ENCODE measurements at regions not wholly inside any gene's neighbourhood (a gene's known extent, or its start where the extent isn't known, plus 50 kb on each side); places are given as distances from the start of the nearest gene placed in this dataset.

GRCh38 chr22:49031746-49032330 is 795.8 kb downstream of the BRD1 start:
- DNase-seq: no peak

GRCh38 chr22:49028111-49028510 is 799.6 kb downstream of the BRD1 start:
- DNase-seq: no peak

GRCh38 chr22:49027368-49027670 is 800.4 kb downstream of the BRD1 start:
- no peak for DNase-seq

- DNase-seq: no peak
Measured at GRCh38 chr22:49026494-49027367, 800.9 kb downstream of the BRD1 start.

GRCh38 chr22:49025791-49026493 is 801.7 kb downstream of the BRD1 start:
- no peak for DNase-seq

GRCh38 chr22:49024775-49025440 is 802.8 kb downstream of the BRD1 start:
- DNase-seq: no peak

DNA sequence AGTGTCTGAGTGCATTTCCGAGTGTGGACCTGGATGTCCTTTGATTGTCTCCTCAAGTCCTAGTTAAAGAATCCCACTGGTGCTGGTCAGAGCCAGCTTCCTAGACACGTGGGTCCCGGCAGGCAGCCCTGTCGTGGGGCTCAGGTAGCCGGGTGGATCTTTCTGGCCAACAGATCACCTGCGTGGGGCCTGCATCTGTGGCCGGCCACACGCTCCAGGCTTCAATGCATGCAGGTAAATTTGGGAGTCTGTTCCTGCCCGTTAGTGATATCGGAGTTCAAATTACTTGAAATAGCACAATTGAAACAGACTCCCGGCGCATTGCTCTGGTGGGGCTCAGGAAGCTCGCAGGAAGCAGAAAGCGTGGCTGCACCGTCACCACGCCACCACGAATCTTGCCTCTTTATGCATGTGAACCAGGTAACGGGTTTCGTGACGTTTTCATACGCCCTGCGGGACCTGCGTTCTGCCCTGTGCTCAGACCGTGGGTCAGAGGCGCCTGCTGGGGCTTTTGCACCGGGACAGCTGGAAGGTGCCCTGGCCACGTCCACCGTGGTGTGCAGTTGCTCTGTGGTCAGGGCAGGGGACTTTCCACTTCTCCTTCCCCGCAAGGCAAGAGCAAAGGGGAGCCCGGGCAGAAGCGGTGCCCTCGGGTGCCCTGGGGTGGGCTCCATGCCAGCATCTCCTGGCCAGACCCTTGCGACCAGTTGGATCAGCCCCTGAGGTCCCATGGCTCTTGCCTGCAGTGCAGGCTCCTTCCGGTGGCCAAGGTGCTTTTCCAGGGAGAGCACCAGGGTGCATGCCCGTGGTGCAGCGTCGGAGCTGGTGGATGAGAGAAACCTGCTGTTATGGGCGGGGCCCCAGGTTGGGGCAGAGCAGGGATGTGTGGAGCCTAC is 803.5 kb downstream of the BRD1 start:
- DNase-seq: no peak

GRCh38 chr22:49023161-49023878 is 804.4 kb downstream of the BRD1 start:
- no peak for DNase-seq

DNA sequence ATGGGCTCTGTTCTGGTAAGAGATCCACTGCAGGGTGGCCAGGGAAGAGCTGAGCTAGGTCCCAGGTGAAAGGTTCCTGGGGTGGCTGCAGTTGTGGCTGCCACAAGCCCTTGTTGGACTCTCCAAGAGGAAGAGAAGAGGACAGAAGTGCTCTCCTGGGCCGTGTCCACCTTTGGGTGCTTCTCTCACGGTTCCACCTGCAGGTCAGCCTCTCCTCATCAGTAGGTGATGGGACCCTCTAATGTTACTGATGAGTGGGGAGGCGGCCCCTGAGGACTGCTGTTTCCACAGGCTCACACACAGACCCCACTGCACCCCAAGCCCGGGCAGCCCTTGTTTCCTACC is 804.9 kb downstream of the BRD1 start:
- no peak for DNase-seq

DNA sequence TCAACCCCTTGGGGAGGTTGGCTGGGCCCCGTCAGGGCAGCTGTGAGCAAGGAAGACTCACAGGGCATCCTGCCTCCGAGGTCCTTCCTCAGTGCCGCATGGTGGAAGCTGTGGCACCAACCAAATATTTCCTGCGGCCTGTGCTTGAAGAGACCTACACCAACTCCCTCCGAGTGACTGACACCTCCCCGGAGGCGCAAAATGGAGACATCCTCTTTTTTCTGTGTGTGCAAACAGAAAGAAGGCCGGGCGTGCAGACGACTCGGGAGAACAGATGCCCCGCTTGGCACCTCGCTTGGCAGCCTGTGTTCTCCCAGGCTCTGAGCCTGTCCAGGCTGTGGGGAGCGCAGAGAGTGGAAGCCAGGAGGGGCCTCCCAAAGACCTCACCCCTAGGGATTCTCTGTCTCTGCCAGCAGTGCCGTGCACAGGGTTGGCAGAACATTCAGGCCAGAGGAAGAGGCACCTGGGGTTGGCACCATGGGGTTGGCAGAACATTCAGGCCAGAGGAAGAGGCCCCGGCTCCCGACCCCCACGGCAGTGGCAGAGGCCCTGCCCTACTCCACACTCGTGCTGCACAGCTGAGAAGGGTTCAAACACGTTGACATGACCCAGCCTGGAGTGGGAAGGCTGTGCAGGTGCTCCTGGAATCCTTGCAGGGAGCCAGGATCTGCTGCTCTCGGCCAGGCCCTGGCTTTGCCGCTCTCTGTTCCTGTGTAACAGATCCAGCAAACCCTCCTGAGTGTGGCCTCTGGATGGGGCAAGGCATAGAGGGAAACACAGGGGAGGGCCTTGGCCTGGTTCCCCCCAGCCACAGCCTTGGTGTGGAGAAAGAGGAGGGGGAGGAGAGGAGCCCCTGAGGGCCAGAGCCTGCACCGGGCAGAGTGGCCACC is 805.5 kb downstream of the BRD1 start:
- no peak for DNase-seq

DNA sequence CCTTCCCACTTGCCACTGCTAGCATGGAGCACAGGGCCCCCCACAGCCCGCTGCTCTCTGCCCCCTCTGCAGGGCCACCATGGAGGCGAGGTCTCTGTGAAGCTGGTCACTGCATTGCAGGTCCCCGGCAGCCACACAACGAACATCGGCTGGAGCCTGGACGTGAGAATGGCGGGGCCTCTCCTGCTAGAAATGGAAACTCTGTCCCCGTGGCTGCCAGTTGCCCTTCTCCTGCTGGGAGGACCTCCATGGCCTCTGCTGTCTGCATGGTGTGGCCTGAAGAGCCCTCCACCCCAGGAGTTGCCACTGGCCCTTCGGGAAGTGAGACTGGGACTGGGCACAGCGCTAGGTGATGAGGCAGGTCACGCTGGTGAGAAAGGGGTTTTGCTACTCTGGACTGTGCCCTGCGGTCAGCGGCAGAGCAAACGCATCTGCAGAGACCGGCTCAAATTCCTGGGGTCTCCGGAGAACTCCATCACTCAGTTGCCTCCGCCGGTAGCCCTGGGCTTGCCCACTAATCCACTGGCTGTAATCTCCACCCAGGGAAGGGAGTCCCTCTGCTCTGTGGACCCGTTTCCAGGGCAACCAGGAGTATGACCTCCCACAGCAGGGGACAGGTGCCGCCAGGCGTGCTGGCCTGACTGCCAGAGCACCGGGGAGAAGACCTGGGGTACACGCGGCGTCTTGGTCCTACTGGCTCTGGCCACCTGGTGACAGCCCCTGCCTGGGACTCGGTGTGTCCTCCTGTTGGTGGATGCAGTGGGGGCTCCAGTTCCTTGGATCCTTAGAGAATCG is 806.3 kb downstream of the BRD1 start:
- no peak for DNase-seq

- no peak for DNase-seq
Measured at GRCh38 chr22:49019737-49020713, 807.6 kb downstream of the BRD1 start.

- DNase-seq: no peak
Measured at GRCh38 chr22:49018601-49019000, 809.1 kb downstream of the BRD1 start.

DNA sequence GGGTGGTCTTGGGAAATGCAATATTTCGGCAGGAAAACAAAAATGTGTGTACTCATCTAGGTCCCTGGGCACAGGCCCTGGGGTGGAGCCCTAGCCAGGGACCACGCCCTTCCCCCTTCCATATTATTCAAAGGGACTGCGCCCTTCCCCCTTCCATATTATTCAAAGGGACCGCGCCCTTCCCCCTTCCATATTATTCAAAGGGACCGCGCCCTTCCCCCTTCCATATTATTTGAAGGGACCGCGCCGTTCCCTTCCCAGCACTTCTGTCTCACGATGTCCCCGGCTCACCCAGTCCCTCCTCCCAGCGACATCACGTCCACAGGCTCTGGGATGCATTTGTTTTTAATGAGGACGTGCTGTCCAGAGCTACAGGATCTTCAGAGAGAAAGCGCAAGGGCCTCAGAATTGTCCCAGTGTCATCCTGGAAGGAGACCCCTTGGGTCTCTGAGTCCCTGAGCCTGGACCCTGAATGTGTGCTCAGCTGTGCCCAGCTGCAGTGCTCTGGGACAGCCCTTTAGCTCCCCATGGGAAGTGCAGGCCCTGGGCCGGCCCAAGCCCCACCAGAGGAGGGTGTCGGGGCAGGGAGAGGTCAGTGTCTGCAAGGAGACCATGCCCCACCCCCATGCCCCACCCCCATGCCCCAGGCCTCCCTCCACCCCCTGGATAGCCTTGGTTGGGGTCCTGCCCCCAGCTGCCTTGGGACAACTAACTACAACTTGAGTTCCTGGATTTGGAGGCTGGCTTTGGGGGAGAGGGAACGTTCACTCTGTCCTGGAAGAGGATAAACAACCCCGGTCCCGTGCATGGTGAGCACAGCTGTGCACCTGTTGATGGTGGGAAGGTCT is 810.0 kb downstream of the BRD1 start:
- no peak for DNase-seq

DNA sequence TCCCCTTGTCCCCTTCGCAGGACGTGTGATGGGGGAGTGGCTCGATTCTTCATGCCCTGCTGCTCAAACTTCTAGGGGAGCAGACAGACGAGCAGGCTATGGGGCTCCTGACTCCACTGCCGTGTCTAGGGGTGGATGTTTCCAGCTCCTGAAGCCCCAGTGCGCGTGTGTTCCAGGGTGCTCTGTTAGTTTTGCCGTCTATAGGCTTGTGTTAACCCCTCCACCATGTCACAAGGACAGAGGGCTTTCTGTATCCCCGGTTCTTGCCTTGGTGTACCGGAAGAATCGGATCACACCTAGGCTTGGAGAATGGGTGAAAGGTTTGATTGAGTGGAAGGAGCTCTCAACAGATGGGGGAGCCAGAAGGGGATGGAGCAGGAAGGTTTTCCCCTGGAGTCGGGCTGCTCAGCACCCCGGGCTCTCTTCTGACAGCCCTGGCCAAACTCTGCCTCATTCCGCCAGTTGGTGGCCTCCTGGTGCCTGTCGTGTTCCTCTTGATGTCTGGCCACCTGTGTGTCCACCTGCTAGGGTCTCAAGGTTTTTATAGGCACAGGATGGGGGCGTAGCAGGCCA is 810.7 kb downstream of the BRD1 start:
- DNase-seq: no peak

- no peak for DNase-seq
Measured at GRCh38 chr22:49015993-49016908, 811.4 kb downstream of the BRD1 start.

Measured in NCI-H187 (cell line).